Stomach smooth muscle (tissue), 2 donors: ENCODE measurements at regions not wholly inside any gene's neighbourhood (a gene's known extent, or its start where the extent isn't known, plus 50 kb on each side); places are given as distances from the start of the nearest gene placed in this dataset.
"Not testable (repeated sequence)": the region's sequence is repeated elsewhere in the genome, so short reads cannot be mapped to it uniquely, and the experiment has no call there.

Experiments
- H3K27ac ChIP-seq: one replicate; pipeline ENCODE4 v1.7.0; 2013; ENCODE audit warnings: mild to moderate bottlenecking, low read length, inconsistent platforms
- H3K27me3 ChIP-seq, 2 donors: one replicate each; pipeline ENCODE4 v1.7.0; 2013; ENCODE audit warnings: low read length in 2 of 2; ENCODE audit not compliant: insufficient read depth in 2 of 2, control insufficient read depth in 1 of 2
- H3K36me3 ChIP-seq, 2 donors: one replicate each; pipeline ENCODE4 v1.7.0; 2013; ENCODE audit warnings: low read length in 2 of 2; ENCODE audit not compliant: control insufficient read depth in 2 of 2, insufficient read depth in 2 of 2
- H3K4me1 ChIP-seq: one replicate; pipeline ENCODE4 v1.7.0; 2013; ENCODE audit warnings: low read length; ENCODE audit not compliant: control insufficient read depth, insufficient read depth
- H3K4me3 ChIP-seq, 2 donors: one replicate each; pipeline ENCODE4 v1.7.0; 2013; ENCODE audit warnings: low read length in 2 of 2
- H3K9ac ChIP-seq, 2 donors: one replicate each; pipeline ENCODE4 v1.7.0; 2013; ENCODE audit warnings: low read length in 2 of 2, mild to moderate bottlenecking in 1 of 2
- H3K9me3 ChIP-seq, 2 donors: one replicate each; pipeline ENCODE4 v1.7.0; 2013; ENCODE audit warnings: low read length in 2 of 2; ENCODE audit not compliant: control insufficient read depth in 2 of 2
- donor health status: healthy.
- donor health status: Pancreatic carcinoma.

DNA sequence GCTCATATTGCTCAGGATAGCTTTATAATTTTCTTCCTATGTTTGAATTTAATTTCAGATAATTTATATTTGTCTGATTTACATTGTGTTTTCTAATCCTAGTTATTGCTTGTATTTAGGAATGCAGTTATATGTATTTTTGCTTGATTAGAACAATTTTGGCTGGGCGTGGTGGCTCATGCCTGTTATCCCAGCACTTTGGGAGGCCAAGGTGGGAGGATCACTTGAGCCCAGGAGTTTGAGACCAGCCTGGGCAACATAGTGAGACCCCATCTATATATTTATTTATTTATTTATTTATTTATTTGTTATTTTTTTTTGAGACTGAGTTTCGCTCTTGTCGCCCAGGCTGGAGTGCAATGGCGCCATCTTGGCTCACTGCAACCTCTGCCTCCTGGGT lies 73.9 kb downstream of the KPNA2 start:
- not testable (repeated sequence) for H3K4me1 ChIP-seq, H3K27ac ChIP-seq, H3K4me3 ChIP-seq, H3K9ac ChIP-seq, H3K27me3 ChIP-seq, H3K9me3 ChIP-seq, H3K36me3 ChIP-seq

DNA sequence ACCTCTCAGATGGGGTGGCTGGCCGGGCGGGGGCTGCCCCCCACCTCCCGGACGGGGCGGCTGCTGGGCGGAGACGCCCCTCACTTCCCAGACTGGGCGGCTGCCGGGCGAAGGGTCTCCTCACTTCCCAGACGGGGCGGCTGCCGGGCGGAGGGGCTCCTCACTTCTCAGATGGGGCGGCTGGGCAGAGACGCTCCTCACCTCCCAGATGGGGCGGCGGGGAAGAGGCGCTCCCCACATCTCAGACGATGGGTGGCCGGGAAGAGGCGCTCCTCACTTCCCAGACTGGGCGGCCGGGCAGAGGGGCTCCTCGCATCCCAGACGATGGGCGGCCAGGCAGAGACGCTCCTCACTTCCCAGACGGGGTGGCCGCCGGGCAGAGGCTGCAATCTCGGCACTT lies 80.7 kb downstream of the KPNA2 start:
- H3K9me3 ChIP-seq, H3K4me1 ChIP-seq, H3K27me3 ChIP-seq, H3K36me3 ChIP-seq, H3K4me3 ChIP-seq, H3K9ac ChIP-seq, H3K27ac ChIP-seq: not testable (repeated sequence)

DNA sequence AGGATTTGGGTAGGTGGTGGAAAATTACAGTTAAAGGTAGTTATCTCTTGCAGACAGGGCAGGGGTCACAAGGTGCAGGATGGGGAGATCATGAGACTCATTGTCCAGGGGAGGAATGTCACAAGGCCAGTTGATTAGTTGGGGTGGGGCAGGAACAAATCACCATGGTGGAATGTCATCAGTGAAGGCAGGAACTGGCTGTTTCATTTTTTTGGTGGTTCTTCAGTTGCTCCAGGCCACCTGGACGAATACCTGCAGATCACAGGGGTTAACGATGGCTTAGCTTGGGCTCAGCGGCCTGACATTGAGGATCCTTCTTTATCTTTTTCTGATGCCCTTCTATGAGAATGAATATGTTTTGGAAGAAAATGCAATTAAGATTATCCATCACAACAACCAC lies 87.1 kb downstream of the KPNA2 start:
- Histone ChIP-seq H3K9ac (no peak overlapping the region), H3K4me3 (no peak overlapping the region), H3K9me3 (no peaks in the 10 kb centered on the region), H3K27me3 (no peaks in the 10 kb centered on the region), H3K36me3 (peaks cover 13 to 20% of the 10 kb centered on the region in 2 donors), H3K27ac (no peak overlapping the region), H3K4me1 (no peaks in the 10 kb centered on the region)

DNA sequence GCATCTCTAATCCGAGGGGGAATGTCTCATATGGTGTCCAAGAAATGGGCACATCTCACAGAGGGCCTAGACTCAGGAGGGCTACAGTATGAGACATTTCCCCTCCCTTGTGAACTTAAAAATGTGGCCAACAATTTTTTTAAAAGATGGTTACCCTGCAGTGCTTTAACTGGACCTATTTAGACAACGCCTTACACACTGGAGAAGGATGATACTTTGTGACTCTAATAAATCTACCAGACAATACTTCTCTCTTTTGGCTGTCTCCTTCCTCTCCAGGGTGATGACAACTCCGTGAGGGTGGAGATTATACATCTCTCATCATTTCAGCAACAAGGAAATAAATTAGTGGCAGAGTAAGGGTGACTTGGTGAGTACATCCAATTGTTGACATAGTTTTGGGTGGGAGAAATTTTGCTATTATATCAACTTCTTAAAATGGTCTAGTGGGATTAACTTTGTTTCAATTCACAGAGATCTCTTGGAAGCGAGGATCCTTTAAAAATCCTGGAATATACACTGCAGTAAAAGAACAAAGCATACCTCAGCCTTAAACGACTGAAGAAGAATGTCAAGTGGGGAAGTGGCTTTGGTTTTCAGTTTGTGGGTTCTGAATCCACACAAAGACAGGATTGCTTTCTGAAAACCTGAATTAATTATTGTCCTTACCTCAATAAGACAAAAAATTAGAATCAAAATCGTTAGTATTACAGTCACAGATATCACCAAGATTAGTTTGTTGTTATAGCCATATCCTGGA lies 89.8 kb downstream of the KPNA2 start:
- H3K36me3 ChIP-seq, result peaks cover 24% of the 10 kb centered on the region in 2 donors
- H3K4me3 ChIP-seq, result no peak overlapping the region
- no peak overlapping the region for H3K27ac ChIP-seq
- H3K4me1 ChIP-seq, result no peaks in the 10 kb centered on the region
- H3K27me3 ChIP-seq, result no peaks in the 10 kb centered on the region
- no peak overlapping the region for H3K9ac ChIP-seq
- H3K9me3 ChIP-seq, result no peaks in the 10 kb centered on the region

DNA sequence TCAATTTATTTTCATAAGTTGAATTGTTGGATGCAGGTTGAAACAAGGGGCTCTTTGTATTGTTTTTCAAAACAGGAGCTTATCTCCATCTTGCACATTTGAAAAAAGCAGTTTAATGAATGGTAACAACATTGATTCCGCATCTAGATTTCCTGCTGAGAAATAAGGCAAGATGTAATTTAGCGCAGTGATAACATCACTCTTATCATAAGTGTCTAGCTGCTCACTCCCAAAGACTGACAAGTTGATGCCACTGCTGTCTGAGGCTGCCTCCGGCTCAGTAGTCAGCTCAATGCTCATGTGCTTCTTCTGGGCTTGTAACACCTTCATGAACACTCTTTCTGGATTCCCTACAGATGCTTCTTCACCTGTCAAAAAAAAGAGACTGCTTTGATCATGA lies 92.4 kb downstream of the KPNA2 start:
- Histone ChIP-seq H3K4me1 (no peaks in the 10 kb centered on the region), H3K36me3 (peaks cover 20 to 32% of the 10 kb centered on the region in 2 donors), H3K4me3 (no peak overlapping the region), H3K27ac (no peak overlapping the region), H3K9ac (no peak overlapping the region), H3K27me3 (no peaks in the 10 kb centered on the region), H3K9me3 (no peaks in the 10 kb centered on the region)

DNA sequence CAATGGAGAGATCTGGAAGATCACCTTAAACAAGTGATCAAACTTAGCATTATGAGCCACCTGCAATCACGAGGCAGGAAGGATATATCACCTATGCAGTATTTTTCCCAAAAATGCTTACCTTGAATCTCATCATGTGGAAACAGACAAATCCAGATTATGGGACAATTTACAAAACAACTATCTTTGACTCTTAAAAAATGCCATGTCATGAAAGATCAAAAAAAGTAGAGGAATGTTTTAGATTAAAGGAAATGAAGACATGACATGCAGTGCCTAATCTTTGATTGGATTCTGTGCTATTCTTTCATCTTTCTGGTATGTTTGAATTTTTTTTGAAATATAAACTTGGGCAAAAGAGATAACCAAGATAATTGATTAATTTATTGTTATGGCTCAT lies 95.9 kb downstream of the KPNA2 start:
- Histone ChIP-seq H3K27me3 (no peaks in the 10 kb centered on the region), H3K27ac (no peak overlapping the region), H3K4me3 (no peak overlapping the region), H3K36me3 (peaks cover 15 to 26% of the 10 kb centered on the region in 2 donors), H3K9me3 (no peaks in the 10 kb centered on the region), H3K4me1 (no peaks in the 10 kb centered on the region), H3K9ac (no peak overlapping the region)

DNA sequence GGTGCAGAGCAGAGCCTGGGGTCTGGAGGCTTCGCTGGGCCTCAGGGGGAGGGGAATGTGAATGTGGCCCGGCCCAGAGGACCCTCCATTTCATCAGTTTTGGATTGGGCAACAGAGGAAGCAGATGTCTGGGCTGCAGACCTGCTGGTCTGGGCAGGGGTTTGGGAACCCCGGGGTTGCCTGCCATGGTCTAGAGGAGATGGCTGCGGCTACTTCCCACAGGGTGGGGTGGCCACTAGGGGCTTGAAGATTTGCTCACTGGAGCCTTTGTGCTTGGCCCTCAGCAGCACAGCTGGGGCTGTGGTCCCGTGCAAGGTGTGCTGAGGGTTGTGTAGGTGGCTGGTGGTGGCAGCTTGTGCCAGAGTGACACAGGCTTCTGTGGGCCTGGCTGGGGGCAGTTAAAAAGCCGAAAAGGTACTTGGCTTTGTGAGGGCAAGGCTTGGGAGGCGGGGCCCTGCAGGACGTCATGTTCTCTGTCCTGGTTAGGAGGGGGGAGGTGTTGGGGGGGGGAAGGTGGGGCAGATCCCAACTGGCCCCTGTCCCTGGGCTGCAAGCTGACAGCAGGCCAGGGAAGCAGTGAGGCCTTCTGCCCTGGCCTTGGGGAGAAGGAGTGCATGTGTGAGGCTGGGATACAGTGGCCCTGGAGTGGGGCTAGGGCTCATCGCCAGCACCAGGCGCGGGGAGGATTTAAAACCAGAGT lies 98.0 kb downstream of the KPNA2 start:
- no peak overlapping the region for H3K9ac ChIP-seq
- H3K27ac ChIP-seq, result no peak overlapping the region
- no peaks in the 10 kb centered on the region for H3K9me3 ChIP-seq
- H3K4me3 ChIP-seq, result no peak overlapping the region
- H3K36me3 ChIP-seq, result peaks cover 5 to 11% of the 10 kb centered on the region in 2 donors
- H3K27me3 ChIP-seq, result no peaks in the 10 kb centered on the region
- no peaks in the 10 kb centered on the region for H3K4me1 ChIP-seq

DNA sequence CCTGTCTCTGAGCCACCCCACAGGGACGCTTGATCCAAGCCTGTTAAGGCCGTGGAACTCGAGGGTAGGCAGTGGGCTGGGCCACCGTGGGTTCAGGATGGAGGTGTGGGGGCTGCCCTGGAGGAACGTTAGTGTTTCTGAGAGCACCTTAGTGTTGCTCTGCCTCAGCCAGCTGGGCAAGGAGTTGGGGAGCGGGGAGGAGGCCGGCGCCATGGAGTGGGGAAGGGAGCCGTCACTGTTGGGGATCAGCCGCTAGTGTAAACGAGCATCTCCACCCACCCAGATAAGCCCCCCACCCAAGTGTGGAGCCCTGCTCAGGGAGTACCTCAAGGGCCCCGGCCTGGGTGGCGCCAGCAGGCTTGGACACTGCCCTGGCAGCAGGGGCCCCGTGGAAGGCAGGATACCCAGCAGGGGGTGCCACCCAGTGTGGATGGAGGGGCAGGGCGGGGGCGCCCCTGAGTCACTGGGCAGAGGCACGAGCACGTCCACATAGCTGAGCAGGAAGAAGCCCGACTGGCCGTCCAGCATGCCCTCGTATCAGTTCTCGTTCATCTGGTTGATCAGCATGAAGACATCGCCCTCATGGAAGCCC lies 98.6 kb downstream of the KPNA2 start:
- no peaks in the 10 kb centered on the region for H3K9me3 ChIP-seq
- H3K4me1 ChIP-seq, result no peaks in the 10 kb centered on the region
- H3K27ac ChIP-seq, result no peak overlapping the region
- H3K36me3 ChIP-seq, result peaks cover 4 to 9% of the 10 kb centered on the region in 2 donors
- H3K27me3 ChIP-seq, result no peaks in the 10 kb centered on the region
- no peak overlapping the region for H3K9ac ChIP-seq
- H3K4me3 ChIP-seq, result no peak overlapping the region

DNA sequence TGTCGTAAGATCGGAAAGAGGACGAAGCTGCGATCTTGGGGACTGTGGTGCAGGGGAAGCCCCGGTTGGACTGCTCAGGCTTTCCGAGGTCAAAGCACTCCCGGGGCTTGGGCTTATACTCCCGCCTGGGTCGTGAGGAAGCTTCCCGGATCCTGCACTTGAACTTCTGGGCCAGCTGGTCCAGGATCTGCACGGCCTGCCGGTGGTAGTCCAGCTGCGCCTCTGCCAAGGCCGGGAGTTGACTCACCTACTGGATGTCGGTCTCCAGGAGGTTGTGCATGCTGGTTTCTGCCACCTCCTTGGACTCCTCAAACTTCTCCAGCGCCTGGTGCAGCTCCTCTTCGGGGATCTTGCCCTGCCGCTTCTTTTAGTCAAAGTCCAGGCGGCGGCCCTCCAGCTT lies 99.2 kb downstream of the KPNA2 start:
- no peak overlapping the region for H3K27ac ChIP-seq
- no peaks in the 10 kb centered on the region for H3K4me1 ChIP-seq
- no peak overlapping the region for H3K9ac ChIP-seq
- no peaks in the 10 kb centered on the region for H3K9me3 ChIP-seq
- H3K27me3 ChIP-seq, result no peaks in the 10 kb centered on the region
- peaks cover 4 to 9% of the 10 kb centered on the region in 2 donors for H3K36me3 ChIP-seq
- H3K4me3 ChIP-seq, result no peak overlapping the region

DNA sequence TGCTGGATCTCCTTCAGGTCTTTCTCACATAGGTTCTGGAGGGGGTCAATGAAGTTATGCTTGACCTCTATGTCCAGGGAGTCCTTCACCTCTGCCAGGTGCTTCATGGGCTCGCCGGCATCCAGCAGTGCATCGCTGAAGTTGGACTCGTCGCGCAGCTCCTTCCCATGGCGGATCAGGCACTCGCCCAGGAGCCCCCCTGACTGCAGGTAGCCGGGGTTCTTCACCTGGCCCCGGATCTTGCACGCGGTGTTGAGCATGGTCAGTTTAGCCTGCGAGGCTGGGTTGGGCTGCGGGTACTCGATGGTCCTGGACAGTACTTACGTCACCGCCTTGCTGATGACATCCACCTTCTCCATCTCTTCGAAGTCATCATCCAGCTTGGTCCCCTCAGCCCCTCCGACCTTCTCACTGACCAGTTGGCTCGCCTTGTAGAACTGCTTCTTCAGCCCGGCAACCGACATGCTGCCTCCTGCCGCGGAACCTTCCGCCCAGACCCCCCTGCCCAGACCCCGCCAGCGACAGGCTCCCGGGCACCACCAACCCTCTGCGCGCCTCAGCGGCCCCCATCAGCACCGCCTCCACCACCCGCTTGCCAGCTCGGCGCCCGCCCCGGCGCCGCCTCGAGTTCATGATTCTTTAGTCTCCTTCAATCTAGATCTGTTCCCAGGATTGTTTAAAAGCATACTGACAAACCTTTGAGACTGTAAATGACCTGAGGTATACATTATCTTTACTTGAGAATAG lies 99.8 kb downstream of the KPNA2 start:
- no peaks in the 10 kb centered on the region for H3K4me1 ChIP-seq

More for the DNA sequence above, 99.8 kb downstream of the KPNA2 start:
- Histone ChIP-seq H3K27me3 (no peaks in the 10 kb centered on the region), H3K9ac (no peak overlapping the region), H3K9me3 (no peaks in the 10 kb centered on the region), H3K27ac (no peak overlapping the region), H3K36me3 (peaks cover 4 to 9% of the 10 kb centered on the region in 2 donors), H3K4me3 (no peak overlapping the region)
